ACHN (cell line): ENCODE measurements at regions not wholly inside any gene's neighbourhood (a gene's known extent, or its start where the extent isn't known, plus 50 kb on each side); places are given as distances from the start of the nearest gene placed in this dataset.
A peak's percentile ranks its signal among the peaks of the same experiment; 100 is the strongest.

Source experiments
- DNase-seq: peaks from one replicate; pipeline ENCODE4 v3.0.0-alpha.2; 2015
- in situ Hi-C: cut with HindIII; loops from 2 replicates; pipeline ENCODE4 v1.10.0; 2017; ENCODE audit warnings: low sequenced_read_pairs, low pct_ligation_motif_present, low pct_unique_long_range_greater_than_20kb

DNA sequence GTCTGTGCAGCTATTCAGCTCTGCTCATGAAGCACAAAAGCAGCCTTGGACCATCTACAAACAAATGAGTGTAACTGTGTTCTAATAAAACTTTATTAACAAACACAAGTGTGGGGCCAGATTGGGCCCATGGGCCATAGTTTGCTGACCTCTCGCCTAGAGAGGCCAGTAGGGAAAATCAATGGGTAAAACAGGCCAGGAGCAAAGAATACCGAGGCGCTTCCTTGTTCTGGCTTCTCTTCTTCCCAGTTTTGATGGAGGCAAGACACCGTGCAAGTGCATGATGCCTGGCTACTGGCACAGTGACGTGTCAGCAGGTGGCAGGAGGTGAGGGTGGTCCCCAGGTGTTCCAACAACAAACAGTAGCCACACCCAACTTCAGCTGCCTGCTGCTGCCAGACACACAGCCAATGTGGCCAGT, 94.3 kb upstream of the SDK1 start:
- in situ Hi-C loops = no loop called here
- DNase-seq = no peak

- in situ Hi-C loops = no loop called here
- no peak for DNase-seq
These were observed 93.6 kb upstream of the SDK1 start for GRCh38 chr7:3207387-3207902.

- in situ Hi-C loops = no loop called here
- DNase-seq = no peak
These were observed 90.5 kb upstream of the SDK1 start for GRCh38 chr7:3210531-3210930.

DNA sequence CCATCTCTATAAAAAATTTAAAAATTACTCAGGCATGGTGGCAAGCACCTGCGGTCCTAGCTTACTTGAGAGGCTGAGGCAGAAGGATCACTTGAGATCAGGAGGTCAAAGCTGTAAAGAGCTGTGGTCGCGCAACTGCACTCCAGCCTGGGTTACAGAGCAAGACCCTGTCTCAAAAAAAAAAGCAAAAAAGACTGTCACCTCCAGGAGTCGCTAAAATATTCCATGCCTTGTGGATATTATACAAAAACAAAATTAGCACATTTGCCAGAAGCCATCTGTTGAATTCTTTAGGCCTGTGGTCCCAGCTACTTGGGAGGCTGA, 87.0 kb upstream of the SDK1 start:
- in situ Hi-C loops = no loop called here

DNA sequence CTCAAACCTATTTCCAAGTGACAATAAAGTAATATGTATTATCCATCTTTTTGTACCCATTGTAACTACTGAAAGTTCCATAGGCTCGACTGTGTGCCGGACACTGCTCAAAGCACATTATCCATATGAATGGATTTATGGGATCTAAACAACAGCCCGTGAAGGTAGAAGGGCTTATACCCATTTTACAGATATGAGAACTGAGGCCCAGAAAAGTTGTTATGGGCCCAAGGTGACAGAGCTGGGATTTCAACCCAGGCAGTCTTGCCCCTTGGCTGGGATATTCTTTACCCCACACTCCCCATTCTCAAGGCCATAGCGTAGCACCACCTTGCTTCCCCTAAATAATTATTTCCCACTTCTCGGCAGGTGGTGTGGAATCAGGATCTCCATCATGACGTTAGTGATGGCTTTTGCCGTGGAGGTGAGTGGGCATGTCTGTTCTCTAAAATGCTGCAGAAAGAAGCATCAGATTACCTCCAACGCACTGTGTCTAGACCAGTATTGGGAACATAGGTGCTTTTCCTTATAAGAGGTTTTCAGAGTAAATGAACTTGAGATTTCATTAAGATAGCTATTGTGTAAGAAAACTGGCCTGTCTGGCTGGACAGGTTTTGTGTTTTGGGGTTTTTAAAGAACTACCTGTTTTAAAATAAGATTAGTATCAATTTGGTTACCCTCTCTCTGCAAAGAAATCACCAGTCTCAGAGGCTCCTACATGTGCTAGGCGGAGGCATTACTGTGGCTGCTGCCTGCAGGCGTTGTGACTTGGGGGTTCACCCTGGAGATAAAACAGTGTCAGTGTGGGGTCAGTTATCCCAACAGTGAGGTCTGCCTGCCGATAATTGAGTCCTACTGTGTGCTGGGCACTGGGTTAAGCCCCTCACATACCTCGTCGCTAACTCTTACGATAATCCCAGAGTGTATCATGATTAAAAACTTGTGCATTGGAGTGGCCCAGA, 85.1 kb upstream of the SDK1 start:
- in situ Hi-C loops = no loop called here
- DNase-seq = no peak

More for the DNA sequence above, 87.0 kb upstream of the SDK1 start:
- DNase-seq = no peak

DNA sequence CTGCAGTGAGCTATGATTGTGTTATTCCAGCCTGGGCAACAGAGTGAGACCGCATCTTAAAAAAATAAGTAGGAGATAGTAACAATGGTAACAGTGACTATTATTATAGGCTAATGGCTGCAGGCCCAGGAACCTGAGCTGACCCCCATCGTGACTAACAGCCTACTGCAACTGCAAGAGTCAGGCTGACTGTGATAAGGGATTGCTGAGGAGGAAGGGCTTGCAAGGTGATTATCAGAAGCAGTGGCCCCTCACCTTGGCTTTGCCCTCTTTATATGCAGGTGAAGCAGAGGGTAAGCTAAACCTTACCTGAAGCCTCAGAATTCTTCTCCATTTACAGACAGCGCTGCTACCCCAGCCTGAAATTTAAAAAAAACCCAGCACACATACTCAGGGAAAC, 83.9 kb upstream of the SDK1 start:
- in situ Hi-C loops = no loop called here
- no peak for DNase-seq

DNA sequence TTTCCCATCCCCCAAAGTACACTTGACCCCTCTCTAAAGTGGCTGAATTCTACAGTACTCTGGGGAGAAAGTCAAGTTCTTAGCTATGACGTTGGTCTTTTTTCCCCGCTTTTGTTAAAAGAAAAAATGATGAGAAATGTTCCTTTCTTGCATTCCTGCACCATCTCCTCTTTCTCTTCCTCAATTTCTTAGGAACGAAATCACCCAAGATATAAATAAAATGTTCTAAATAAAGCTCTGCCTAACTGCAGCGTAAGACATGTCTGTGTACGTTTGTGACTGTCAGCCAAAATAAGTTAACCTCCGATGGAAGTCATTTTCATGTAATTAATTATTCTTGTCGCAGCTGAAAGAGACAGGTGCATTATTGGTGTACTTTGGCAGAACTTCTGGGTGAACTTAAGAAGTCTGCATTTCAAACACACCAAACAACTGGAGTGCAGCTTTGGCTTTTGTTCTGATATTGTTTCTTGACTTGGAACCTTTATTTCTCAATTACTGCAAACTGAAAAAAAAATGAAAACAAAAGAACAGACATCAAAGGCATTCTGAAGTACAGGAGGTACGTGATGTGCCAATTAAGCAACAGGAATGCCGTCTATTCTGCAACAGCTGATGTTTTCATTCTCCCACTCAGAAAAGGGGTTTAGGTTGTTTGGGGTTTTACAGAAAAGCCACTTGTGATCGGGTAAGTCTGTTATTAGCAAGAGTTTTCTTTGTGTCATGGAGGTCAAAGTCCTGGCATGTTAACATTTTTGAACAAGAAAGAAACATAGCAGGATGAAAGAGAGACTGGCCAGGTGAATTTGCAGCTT, 82.4 kb upstream of the SDK1 start:
- in situ Hi-C loops = no loop called here

DNA sequence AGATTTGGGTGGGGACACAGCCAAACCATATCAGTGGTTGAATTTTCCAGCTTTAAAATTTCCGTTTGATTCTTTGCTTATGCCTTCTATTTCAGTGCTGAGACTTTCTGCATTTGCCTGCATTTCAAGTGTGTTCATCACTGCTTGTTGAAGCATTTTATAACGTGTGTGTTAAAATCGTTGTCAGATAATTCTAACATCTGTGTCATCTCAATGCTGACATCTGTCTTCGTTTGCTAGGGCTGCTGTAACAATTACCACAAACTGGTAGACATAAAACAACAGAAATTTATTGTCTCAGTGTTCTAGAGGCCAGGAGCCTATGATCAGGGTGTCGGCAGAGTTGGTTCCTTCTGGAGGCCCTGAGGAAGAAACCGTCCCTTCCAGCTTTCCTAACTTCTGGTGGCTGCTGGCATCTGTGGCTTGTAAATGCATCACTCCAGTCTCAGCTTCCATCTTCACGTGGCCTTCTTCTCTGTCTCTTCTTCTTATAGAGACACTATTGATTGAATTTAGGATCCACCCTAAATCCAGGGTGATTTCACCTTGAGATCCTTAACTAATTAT, 71.1 kb upstream of the SDK1 start:
- in situ Hi-C loops = no loop called here

More for the DNA sequence above, 82.4 kb upstream of the SDK1 start:
- DNase-seq = no peak

GRCh38 chr7:3230908-3231307, 70.1 kb upstream of the SDK1 start:
- no peak for DNase-seq
- in situ Hi-C loops = no loop called here

More for the DNA sequence above, 71.1 kb upstream of the SDK1 start:
- no peak for DNase-seq

GRCh38 chr7:3232228-3232627, 68.8 kb upstream of the SDK1 start:
- in situ Hi-C loops = no loop called here
- no peak for DNase-seq

DNA sequence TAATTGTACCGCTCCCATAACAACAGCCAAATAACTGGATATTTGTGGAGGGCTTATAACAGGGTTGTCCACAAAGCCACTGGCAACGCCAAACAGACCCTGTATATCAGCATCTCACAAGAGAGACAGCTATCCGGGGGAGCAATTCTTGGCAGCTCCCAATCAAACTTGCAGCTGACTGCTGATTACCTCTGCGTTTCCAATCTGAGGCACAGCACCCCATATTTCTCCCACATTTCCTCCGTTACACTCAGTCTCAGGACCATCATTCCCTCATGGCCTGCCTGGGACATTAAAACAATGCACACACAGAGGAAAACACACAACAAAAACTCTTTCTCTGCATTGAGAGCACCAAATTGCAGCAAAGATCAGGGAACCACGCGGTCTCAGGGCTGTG, 67.8 kb upstream of the SDK1 start:
- DNase-seq = no peak
- in situ Hi-C loops = no loop called here

DNA sequence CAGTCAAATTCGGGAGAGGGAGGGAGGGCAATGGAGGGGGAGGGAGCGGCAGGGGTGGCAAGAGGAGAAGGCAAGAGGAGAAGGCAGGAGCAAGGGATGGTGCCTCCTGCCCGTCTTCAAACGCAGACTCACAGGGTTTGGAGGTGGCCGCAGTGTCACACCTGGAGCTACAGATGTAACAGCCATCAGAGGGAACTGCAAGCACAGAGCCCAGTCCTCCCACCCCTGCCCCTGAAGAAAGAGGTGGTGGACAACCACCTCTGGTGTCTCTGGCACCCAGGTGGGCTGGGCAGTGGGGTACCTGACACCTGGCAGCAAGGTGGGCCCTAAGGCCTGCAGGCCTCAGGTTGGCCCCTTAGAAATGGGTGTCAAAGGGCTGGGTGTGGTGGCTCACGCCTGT, 67.0 kb upstream of the SDK1 start:
- DNase-seq = no peak

DNA sequence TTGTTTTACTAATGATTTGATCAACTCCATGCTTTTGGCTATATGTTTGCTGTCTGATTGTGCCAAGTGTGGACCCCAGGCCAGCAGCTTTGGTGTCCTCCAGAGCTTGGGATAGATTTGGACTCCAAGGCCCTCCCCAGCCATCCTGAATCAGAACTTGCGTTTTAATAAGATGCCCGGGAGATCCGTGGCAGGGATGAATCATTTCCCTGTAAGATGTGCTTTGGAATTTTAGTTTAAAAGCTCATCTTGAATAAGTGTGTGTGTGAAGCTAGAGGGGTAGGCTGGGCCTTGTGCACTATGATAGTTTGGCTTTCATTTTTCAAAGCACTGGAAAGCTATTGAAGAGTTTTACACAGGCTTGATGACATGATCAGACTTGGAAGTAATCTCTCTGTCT, 66.2 kb upstream of the SDK1 start:
- no peak for DNase-seq
- in situ Hi-C loops = no loop called here

More for the DNA sequence above, 67.0 kb upstream of the SDK1 start:
- in situ Hi-C loops = no loop called here

DNA sequence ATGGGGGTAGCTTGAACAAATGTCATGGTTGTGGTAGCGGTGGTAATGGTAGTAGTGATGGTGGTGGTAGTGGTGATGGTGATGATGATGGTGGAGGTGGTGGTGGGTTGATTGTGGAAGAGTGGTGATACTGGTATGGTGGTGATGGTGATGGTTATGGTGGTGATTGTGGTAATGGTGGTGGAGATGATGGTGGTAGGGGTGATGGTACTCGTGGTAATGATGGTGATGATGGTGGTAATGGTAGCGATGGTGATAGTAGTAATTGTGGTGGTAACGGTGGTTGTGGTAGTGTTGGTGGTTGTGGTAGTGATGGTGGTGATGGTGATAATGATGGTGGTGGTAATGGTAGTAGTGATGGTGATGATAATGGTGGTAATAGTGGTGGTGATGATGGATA, 65.7 kb upstream of the SDK1 start:
- in situ Hi-C loops = no loop called here

DNA sequence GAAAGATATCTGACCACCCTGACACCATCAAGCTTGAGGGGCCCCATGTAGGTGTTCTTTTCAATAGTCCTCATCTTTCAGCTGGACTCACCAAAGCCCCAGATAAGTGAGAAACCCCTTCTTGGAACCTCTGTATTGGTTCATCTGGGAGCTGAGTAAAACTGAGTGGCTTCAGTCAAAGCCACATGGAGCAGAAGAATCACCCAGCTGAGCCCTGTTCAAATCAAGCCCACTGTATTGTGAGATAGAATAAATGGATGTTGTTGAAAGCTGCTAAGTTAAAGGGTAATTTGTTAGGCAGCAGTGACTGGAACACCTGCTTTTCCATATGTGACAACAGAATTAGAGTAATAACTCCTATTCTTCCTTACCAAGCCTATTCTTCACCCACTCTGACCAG, 64.8 kb upstream of the SDK1 start:
- DNase-seq = no peak
- in situ Hi-C loops = no loop called here

More for the DNA sequence above, 65.7 kb upstream of the SDK1 start:
- DNase-seq = no peak

DNA sequence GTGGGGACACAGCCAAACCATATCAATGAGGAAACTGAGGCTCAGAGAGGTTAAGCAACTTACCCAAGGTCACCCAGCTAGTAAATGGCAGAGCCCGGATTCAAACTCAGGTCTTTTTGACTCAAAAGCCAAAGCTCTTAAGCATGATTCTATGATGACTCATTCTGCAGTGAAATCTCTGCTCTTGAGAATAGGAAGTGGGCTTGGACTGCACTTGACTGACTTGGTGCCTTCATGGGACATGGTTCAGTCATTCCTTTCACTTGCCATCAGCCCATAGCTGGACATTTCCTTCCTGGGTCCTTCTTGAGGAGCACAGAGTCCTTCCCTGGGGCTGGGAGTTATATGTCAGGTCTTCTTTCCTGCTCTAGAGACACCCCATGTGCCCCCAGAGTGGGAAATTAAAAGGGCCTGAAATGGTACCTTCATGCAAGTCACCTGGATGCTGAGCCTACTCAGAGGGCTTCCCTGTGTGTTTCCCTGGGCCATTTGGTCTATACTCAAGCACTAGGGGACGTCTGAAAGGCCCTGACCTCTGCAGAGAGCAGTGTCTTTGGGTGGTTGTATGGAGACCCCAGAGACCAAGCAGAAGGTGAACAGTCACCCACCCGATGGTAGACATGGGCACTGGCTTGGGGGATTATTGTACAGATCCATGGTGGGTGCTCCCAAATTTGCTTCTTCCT, 62.4 kb upstream of the SDK1 start:
- in situ Hi-C loops = no loop called here
- peak; percentile 71 for DNase-seq

DNA sequence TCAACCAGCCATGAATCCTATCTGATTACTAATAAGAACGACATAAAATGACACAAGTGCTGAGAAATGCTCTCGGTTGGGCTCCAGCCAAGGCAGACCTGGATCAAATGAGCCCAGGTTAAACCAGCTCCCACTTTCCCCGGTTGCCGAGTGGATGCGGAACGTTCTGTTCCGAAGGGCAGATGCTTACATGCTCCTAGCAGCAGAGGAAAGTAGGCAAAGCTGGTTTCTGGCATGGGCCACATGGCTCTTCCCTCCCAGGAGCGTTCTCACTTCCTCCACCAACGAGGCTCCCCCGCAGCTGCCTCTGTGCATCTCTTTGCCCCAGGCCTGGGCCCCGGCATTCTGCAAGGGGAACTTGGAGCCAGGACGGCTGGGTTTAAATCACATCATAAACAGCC, 61.8 kb upstream of the SDK1 start:
- in situ Hi-C loops = no loop called here
- DNase-seq = peak; percentile 85

DNA sequence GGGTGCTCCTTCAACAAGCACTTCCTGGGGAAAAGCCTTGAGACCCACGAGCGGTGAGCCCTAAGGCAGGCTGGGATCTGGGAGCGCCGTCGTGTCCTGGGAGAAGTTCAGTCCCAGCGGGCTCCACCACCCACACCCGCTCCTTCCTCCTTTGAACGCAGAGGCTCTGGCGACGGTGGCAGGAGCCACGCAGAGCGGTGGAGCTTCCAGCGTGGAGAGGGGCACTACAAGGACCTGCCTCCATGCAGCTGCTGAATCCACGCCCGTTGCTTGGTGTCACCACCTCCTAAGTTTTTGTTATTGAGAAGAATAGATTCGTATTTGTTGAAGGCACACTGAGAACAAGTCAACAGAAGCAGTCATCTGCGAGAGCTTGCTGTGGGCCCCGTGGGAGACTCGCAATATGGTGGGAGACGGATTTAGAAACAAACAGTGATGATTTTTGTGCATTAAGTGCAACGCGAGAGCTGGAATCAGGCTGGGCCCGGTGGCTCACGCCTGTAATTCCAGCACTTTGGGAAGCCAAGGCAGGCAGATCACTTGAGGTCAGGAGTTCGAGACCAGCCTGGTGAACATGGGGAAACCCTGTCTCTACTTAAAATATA, 60.1 kb upstream of the SDK1 start:
- no peak for DNase-seq
- in situ Hi-C loops = no loop called here
